ENCODE measurements at regions not wholly inside any gene's neighbourhood (a gene's known extent, or its start where the extent isn't known, plus 50 kb on each side); places are given as distances from the start of the nearest gene placed in this dataset.
A peak's percentile ranks its signal among the peaks of the same experiment; 100 is the strongest.

- TF ChIP-seq CTCF (conservative IDR thresholded peaks at IDR 0.05; ENCODE audit: low read length), result no peak
- Histone ChIP-seq H3K9me2 (ENCODE audit: insufficient read depth, low read length) (no peaks in the 10 kb centered on the region), H3K4me1 (ENCODE audit: insufficient read depth, low read length, poor library complexity, severe bottlenecking) (no peaks in the 10 kb centered on the region), H3K27ac (ENCODE audit: low read depth, low read length, poor library complexity, severe bottlenecking) (no peak overlapping the region), H4K20me1 (ENCODE audit: insufficient read depth, low read length) (no peaks in the 10 kb centered on the region), H2AFZ (ENCODE audit: low read length) (no peak overlapping the region), H3K4me3 (ENCODE audit: low read depth, low read length, poor library complexity, severe bottlenecking) (no peak overlapping the region), H3K79me2 (ENCODE audit: insufficient read depth, low read depth, low read length) (no peaks in the 10 kb centered on the region), H3K9me3 (ENCODE audit: low read length) (no peaks in the 10 kb centered on the region), H3K4me2 (ENCODE audit: low read length) (no peak overlapping the region), H3K36me3 (ENCODE audit: insufficient read depth, low read length) (no peaks in the 10 kb centered on the region)
- ChIA-PET CTCF (ENCODE audit: unreplicated experiment) (no interaction called here), POLR2A (no interaction called here)
- intact Hi-C loops (cut with micrococcal nuclease; ENCODE audit: unreplicated experiment), result no loop called here
- no TSS peak for BruUV-seq (replicated peaks)
- no peak for DNase-seq (ENCODE audit: low spot score)
These were observed 118.2 kb downstream of the TTLL2 start for GRCh38 chr6:167442796-167443680.

GRCh38 chr6:167444602-167445346, 119.9 kb downstream of the TTLL2 start:
- no peaks in the 10 kb centered on the region for H3K36me3 ChIP-seq (ENCODE audit: insufficient read depth, low read length)
- H3K79me2 ChIP-seq (ENCODE audit: insufficient read depth, low read depth, low read length), result no peaks in the 10 kb centered on the region
- H4K20me1 ChIP-seq (ENCODE audit: insufficient read depth, low read length), result no peaks in the 10 kb centered on the region
- H3K4me3 ChIP-seq (ENCODE audit: low read depth, low read length, poor library complexity, severe bottlenecking), result no peak overlapping the region
- H3K4me2 ChIP-seq (ENCODE audit: low read length), result no peak overlapping the region
- H2AFZ ChIP-seq (ENCODE audit: low read length), result no peak overlapping the region
- TF ChIP-seq CTCF (conservative IDR thresholded peaks at IDR 0.05; ENCODE audit: low read length), result 0 out of 2 replicates have a peak, but pooled peaks have one; percentile 12
- no peak for TF ChIP-seq EZH2phosphoT487 (IDR thresholded peaks at IDR 0.05; ENCODE audit: borderline replicate concordance, low read depth, low read length)
- ChIA-PET CTCF (ENCODE audit: unreplicated experiment) (no interaction called here), POLR2A (interaction anchor here (0.5 to 0.6 kb wide), 3 partner anchors 415 to 1413 kb away, joined by 3 to 4 read pairs (median 3); no protein-coding TSS in a partner anchor)
- no peaks in the 10 kb centered on the region for H3K9me2 ChIP-seq (ENCODE audit: insufficient read depth, low read length)
- H3K4me1 ChIP-seq (ENCODE audit: insufficient read depth, low read length, poor library complexity, severe bottlenecking), result no peaks in the 10 kb centered on the region
- H3K27ac ChIP-seq (ENCODE audit: low read depth, low read length, poor library complexity, severe bottlenecking), result no peak overlapping the region
- no TSS peak for BruUV-seq (replicated peaks)
- H3K9me3 ChIP-seq (ENCODE audit: low read length), result no peaks in the 10 kb centered on the region
- intact Hi-C loops (cut with micrococcal nuclease; ENCODE audit: unreplicated experiment), result no loop called here
- DNase-seq (ENCODE audit: low spot score), result no peak

- Histone ChIP-seq H3K9me3 (ENCODE audit: low read length) (no peaks in the 10 kb centered on the region), H3K36me3 (ENCODE audit: insufficient read depth, low read length) (no peaks in the 10 kb centered on the region), H3K4me3 (ENCODE audit: low read depth, low read length, poor library complexity, severe bottlenecking) (no peak overlapping the region), H3K9me2 (ENCODE audit: insufficient read depth, low read length) (no peaks in the 10 kb centered on the region), H3K79me2 (ENCODE audit: insufficient read depth, low read depth, low read length) (no peaks in the 10 kb centered on the region), H4K20me1 (ENCODE audit: insufficient read depth, low read length) (no peaks in the 10 kb centered on the region), H3K27ac (ENCODE audit: low read depth, low read length, poor library complexity, severe bottlenecking) (no peak overlapping the region), H2AFZ (ENCODE audit: low read length) (no peak overlapping the region), H3K4me1 (ENCODE audit: insufficient read depth, low read length, poor library complexity, severe bottlenecking) (no peaks in the 10 kb centered on the region), H3K4me2 (ENCODE audit: low read length) (no peak overlapping the region)
- no peak for TF ChIP-seq CTCF (conservative IDR thresholded peaks at IDR 0.05; ENCODE audit: low read length)
- no peak for TF ChIP-seq EZH2phosphoT487 (IDR thresholded peaks at IDR 0.05; ENCODE audit: borderline replicate concordance, low read depth, low read length)
- no TSS peak for BruUV-seq (replicated peaks)
- POLR2A ChIA-PET, result no interaction called here
- CTCF ChIA-PET (ENCODE audit: unreplicated experiment), result no interaction called here
- intact Hi-C loops (cut with micrococcal nuclease; ENCODE audit: unreplicated experiment), result no loop called here
- DNase-seq (ENCODE audit: low spot score), result no peak
These were observed 120.7 kb downstream of the TTLL2 start for GRCh38 chr6:167445568-167445967.
